Caki2 (cell line): ENCODE measurements at regions not wholly inside any gene's neighbourhood (a gene's known extent, or its start where the extent isn't known, plus 50 kb on each side); places are given as distances from the start of the nearest gene placed in this dataset.
A peak's percentile ranks its signal among the peaks of the same experiment; 100 is the strongest.

Source experiments
- DNase-seq: peaks from one replicate; pipeline ENCODE4 v3.0.0-alpha.2; 2015; ENCODE audit warnings: low read depth
- in situ Hi-C: cut with HindIII; loops from 2 replicates; pipeline ENCODE4 v1.10.0; 2016; ENCODE audit warnings: low sequenced_read_pairs, low pct_unique_long_range_greater_than_20kb, mixed read lengths

- peak; percentile 90 for DNase-seq
- in situ Hi-C loops, result no loop called here
Observed at GRCh38 chr12:5379749-5380496, 52.0 kb upstream of the NTF3 start.
